T1000 (cell line): ENCODE measurements at regions not wholly inside any gene's neighbourhood (a gene's known extent, or its start where the extent isn't known, plus 50 kb on each side); places are given as distances from the start of the nearest gene placed in this dataset.

Experiments
- DNase-seq: peaks from one replicate; lab custom pipeline; 2025; ENCODE audit warnings: mixed read lengths; lab: John Stamatoyannopoulos, UW

GRCh38 chr5:96340357-96340756, 92.7 kb downstream of the PCSK1 start:
- no peak for DNase-seq

GRCh38 chr5:96339862-96340261, 93.2 kb downstream of the PCSK1 start:
- DNase-seq, result no peak

GRCh38 chr5:96338624-96339415, 94.2 kb downstream of the PCSK1 start:
- DNase-seq, result no peak

- no peak for DNase-seq
Observed at GRCh38 chr5:96338091-96338490, 95.0 kb downstream of the PCSK1 start.

- no peak for DNase-seq
Observed at GRCh38 chr5:96337048-96337781, 95.8 kb downstream of the PCSK1 start.

- DNase-seq, result peak; percentile 46
Observed at GRCh38 chr5:96336351-96336985, 96.6 kb downstream of the PCSK1 start.

GRCh38 chr5:96335873-96336272, 97.2 kb downstream of the PCSK1 start:
- no peak for DNase-seq

- DNase-seq, result no peak
Observed at GRCh38 chr5:96333391-96333790, 99.7 kb downstream of the PCSK1 start.

GRCh38 chr5:96332535-96333366, 100.3 kb downstream of the PCSK1 start:
- no peak for DNase-seq

- no peak for DNase-seq
Observed at GRCh38 chr5:96331681-96332361, 101.2 kb downstream of the PCSK1 start.

- no peak for DNase-seq
Observed at GRCh38 chr5:96331210-96331609, 101.8 kb downstream of the PCSK1 start.

- no peak for DNase-seq
Observed at GRCh38 chr5:96330530-96331140, 102.4 kb downstream of the PCSK1 start.

GRCh38 chr5:96329886-96330529, 103.0 kb downstream of the PCSK1 start:
- no peak for DNase-seq

- no peak for DNase-seq
Observed at GRCh38 chr5:96329289-96329688, 103.8 kb downstream of the PCSK1 start.

- no peak for DNase-seq
Observed at GRCh38 chr5:96327722-96328121, 105.3 kb downstream of the PCSK1 start.

- DNase-seq, result no peak
Observed at GRCh38 chr5:96326902-96327301, 106.1 kb downstream of the PCSK1 start.

- DNase-seq, result no peak
Observed at GRCh38 chr5:96324708-96325107, 108.3 kb downstream of the PCSK1 start.

- DNase-seq, result no peak
Observed at GRCh38 chr5:96322865-96323264, 110.2 kb downstream of the PCSK1 start.

GRCh38 chr5:96322217-96322616, 110.8 kb downstream of the PCSK1 start:
- DNase-seq, result no peak

GRCh38 chr5:96321345-96321744, 111.7 kb downstream of the PCSK1 start:
- DNase-seq, result no peak
